ENCODE measurements at regions not wholly inside any gene's neighbourhood (a gene's known extent, or its start where the extent isn't known, plus 50 kb on each side); places are given as distances from the start of the nearest gene placed in this dataset.

DNA sequence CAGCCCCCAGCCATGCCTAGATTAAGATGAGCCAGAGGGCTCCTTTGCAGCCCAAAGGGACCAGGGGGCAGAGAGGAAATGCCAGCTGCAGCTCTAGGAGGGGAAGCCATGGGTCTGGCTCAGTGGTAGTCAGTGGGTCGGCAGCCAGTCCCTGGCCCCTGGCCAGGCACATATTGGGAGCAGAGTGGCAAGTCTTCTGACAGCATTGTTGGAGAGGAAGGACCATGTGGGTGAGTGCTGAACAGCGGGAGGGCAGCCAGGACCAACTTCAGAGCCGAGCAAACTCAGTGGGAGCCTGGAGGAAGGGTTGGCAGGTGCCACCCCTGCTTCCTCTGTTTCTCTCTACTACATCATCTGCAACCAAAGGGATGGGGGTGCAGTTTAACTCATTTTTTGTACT, 140.5 kb upstream of the PELI1 start:
- TF ChIP-seq, protein P1, sequence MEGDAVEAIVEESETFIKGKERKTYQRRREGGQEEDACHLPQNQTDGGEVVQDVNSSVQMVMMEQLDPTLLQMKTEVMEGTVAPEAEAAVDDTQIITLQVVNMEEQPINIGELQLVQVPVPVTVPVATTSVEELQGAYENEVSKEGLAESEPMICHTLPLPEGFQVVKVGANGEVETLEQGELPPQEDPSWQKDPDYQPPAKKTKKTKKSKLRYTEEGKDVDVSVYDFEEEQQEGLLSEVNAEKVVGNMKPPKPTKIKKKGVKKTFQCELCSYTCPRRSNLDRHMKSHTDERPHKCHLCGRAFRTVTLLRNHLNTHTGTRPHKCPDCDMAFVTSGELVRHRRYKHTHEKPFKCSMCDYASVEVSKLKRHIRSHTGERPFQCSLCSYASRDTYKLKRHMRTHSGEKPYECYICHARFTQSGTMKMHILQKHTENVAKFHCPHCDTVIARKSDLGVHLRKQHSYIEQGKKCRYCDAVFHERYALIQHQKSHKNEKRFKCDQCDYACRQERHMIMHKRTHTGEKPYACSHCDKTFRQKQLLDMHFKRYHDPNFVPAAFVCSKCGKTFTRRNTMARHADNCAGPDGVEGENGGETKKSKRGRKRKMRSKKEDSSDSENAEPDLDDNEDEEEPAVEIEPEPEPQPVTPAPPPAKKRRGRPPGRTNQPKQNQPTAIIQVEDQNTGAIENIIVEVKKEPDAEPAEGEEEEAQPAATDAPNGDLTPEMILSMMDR (IDR thresholded peaks at IDR 0.05) = no peak
- peaks cover 8 to 10% of the 10 kb centered on the region in 2 donors for H3K4me1 ChIP-seq
- H3K9me3 ChIP-seq = no peaks in the 10 kb centered on the region
- H3K4me3 ChIP-seq = no peak overlapping the region
- intact Hi-C loops (cut with DNase I) = no loop called here
- no peak for DNase-seq (ENCODE audit: low spot score in 2 of 2)
- no peak overlapping the region for H3K27ac ChIP-seq
- no peaks in the 10 kb centered on the region for H3K36me3 ChIP-seq
- H3K27me3 ChIP-seq = no peaks in the 10 kb centered on the region

DNA sequence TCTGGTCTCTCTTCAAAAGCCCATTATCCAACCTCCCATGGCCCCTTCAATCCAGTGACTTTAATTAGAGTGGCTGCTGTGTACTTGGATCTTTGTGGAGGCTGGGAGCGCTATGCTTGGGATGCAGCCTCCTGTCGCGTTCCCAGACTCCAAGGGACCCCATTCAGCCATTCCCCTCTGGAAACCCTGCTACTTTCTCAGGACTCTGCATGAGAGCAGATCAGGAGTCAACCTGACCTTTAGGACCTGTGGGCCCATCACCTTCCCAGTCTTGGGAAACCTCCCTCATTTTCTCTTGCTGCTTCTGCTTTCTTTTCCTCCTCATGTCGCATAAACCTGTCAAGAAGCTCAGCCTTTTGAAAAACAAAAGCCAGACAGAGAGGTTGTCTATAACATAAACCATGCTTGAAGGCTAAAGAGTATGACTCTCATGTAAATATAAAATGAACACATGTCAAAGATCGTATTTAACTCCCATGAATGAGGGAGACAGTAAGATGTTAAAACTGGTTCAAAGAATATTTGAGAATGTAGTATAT, 143.1 kb upstream of the PELI1 start:
- H3K9me3 ChIP-seq = no peaks in the 10 kb centered on the region
- H3K36me3 ChIP-seq = no peaks in the 10 kb centered on the region
- no peak for DNase-seq (ENCODE audit: low spot score in 2 of 2)
- TF ChIP-seq, protein P1 (IDR thresholded peaks at IDR 0.05) = no peak
- H3K4me1 ChIP-seq = peaks cover 8 to 14% of the 10 kb centered on the region in 2 donors
- H3K4me3 ChIP-seq = no peak overlapping the region
- no peak overlapping the region for H3K27ac ChIP-seq
- intact Hi-C loops (cut with DNase I) = no loop called here
- H3K27me3 ChIP-seq = no peaks in the 10 kb centered on the region

- intact Hi-C loops (cut with DNase I) = no loop called here
- TF ChIP-seq, protein P1 (IDR thresholded peaks at IDR 0.05) = no peak
- H3K9me3 ChIP-seq = no peaks in the 10 kb centered on the region
- DNase-seq (ENCODE audit: low spot score in 2 of 2) = peak in 1 of 2 donors; percentile 65
- H3K4me3 ChIP-seq = no peak overlapping the region
- no peaks in the 10 kb centered on the region for H3K36me3 ChIP-seq
- peaks cover 8 to 14% of the 10 kb centered on the region in 2 donors for H3K4me1 ChIP-seq
- H3K27me3 ChIP-seq = no peaks in the 10 kb centered on the region
- H3K27ac ChIP-seq = peak overlapping the region; percentile 48 to 62
Observed at GRCh38 chr2:64288321-64289193, 144.3 kb upstream of the PELI1 start.

- H3K36me3 ChIP-seq = no peaks in the 10 kb centered on the region
- no peaks in the 10 kb centered on the region for H3K27me3 ChIP-seq
- TF ChIP-seq, protein P1 (IDR thresholded peaks at IDR 0.05) = no peak
- H3K4me1 ChIP-seq = peaks cover 8 to 14% of the 10 kb centered on the region in 2 donors
- no peak for DNase-seq (ENCODE audit: low spot score in 2 of 2)
- intact Hi-C loops (cut with DNase I) = no loop called here
- peak overlapping the region; percentile 48 to 62 for H3K27ac ChIP-seq
- H3K4me3 ChIP-seq = no peak overlapping the region
- no peaks in the 10 kb centered on the region for H3K9me3 ChIP-seq
Observed at GRCh38 chr2:64289251-64289650, 145.0 kb upstream of the PELI1 start.

GRCh38 chr2:64289737-64290136, 145.5 kb upstream of the PELI1 start:
- TF ChIP-seq, protein P1 (IDR thresholded peaks at IDR 0.05) = no peak
- DNase-seq (ENCODE audit: low spot score in 2 of 2) = no peak
- no peaks in the 10 kb centered on the region for H3K36me3 ChIP-seq
- no peaks in the 10 kb centered on the region for H3K27me3 ChIP-seq
- no peak overlapping the region for H3K4me3 ChIP-seq
- H3K9me3 ChIP-seq = no peaks in the 10 kb centered on the region
- H3K4me1 ChIP-seq = peaks cover 8 to 12% of the 10 kb centered on the region in 2 donors
- intact Hi-C loops (cut with DNase I) = no loop called here
- no peak overlapping the region for H3K27ac ChIP-seq
